SK-N-SH treated with all-trans-retinoic acid at 6 μM for 48 hours (cell line): ENCODE measurements at regions not wholly inside any gene's neighbourhood (a gene's known extent, or its start where the extent isn't known, plus 50 kb on each side); places are given as distances from the start of the nearest gene placed in this dataset.

Experiments
- ATAC-seq: fragments of 200-7000 bp; cut with Tn5 transposase; 3 replicates; pipeline ENCODE4 v1.9.1; 2020; ENCODE audit warnings: mild to moderate bottlenecking, moderate library complexity
- ARNTL ChIP-seq: fragments of 450-650 bp; formaldehyde crosslinking; IDR thresholded peaks from 2 replicates; pipeline ENCODE4 v1.5.0; 2020; ENCODE audit warnings: low read depth, mild to moderate bottlenecking, moderate library complexity, borderline replicate concordance
- BACH2 ChIP-seq: fragments of 250-450 bp; sonication (Bioruptor Pico); IDR thresholded peaks from 2 replicates; pipeline ENCODE4 v1.9.0; 2021; ENCODE audit warnings: mild to moderate bottlenecking, borderline replicate concordance
- CREB5 ChIP-seq: fragments of 250-450 bp; sonication (Bioruptor Pico); IDR thresholded peaks from 2 replicates; pipeline ENCODE4 v1.5.1; 2020; ENCODE audit warnings: low read depth, mild to moderate bottlenecking, moderate library complexity
- CSDC2 ChIP-seq: fragments of 250-450 bp; sonication (Bioruptor Pico); IDR thresholded peaks from 2 replicates; pipeline ENCODE4 v1.5.0; 2020; ENCODE audit warnings: mild to moderate bottlenecking, moderate library complexity
- CSRNP3 ChIP-seq: fragments of 250-450 bp; sonication (Bioruptor Pico); IDR thresholded peaks from 2 replicates; pipeline ENCODE4 v1.5.1; 2021; ENCODE audit warnings: mild to moderate bottlenecking, moderate library complexity
- ESRRG ChIP-seq: fragments of 250-450 bp; sonication (Bioruptor Pico); IDR thresholded peaks from 2 replicates; pipeline ENCODE4 v1.6.1; 2021; ENCODE audit warnings: mild to moderate bottlenecking
- GLIS3 ChIP-seq: fragments of 250-450 bp; sonication (Bioruptor Pico); IDR thresholded peaks from 2 replicates; pipeline ENCODE4 v1.5.0; 2020; ENCODE audit warnings: mild to moderate bottlenecking, moderate library complexity
- ISL1 ChIP-seq: fragments of 250-450 bp; sonication (Bioruptor Pico); IDR thresholded peaks from 2 replicates; pipeline ENCODE4 v2.1.2; 2022; ENCODE audit warnings: mild to moderate bottlenecking, moderate library complexity
- OSR1 ChIP-seq: fragments of 250-450 bp; sonication (Bioruptor Pico); IDR thresholded peaks from 2 replicates; pipeline ENCODE4 v1.8.0; 2022; ENCODE audit warnings: moderate library complexity, mild to moderate bottlenecking, inconsistent platforms
- PATZ1 ChIP-seq: fragments of 250-450 bp; sonication (Bioruptor Pico); IDR thresholded peaks from 2 replicates; pipeline ENCODE4 v1.8.0; 2020; ENCODE audit warnings: mild to moderate bottlenecking, moderate library complexity, borderline replicate concordance
- POU6F1 ChIP-seq: fragments of 250-450 bp; sonication (Bioruptor Pico); IDR thresholded peaks from 2 replicates; pipeline ENCODE4 v1.8.0; 2021; ENCODE audit warnings: low read depth, mild to moderate bottlenecking, moderate library complexity, borderline replicate concordance
- PPARA ChIP-seq: fragments of 250-450 bp; sonication (Bioruptor Pico); IDR thresholded peaks from 2 replicates; pipeline ENCODE4 v1.5.0; 2020; ENCODE audit warnings: mild to moderate bottlenecking, borderline replicate concordance
- RARB ChIP-seq: fragments of 250-450 bp; sonication (Bioruptor Pico); IDR thresholded peaks from 2 replicates; pipeline ENCODE4 v1.8.0; 2021; ENCODE audit warnings: mild to moderate bottlenecking, moderate library complexity
- TOX ChIP-seq: fragments of 250-450 bp; sonication (Bioruptor Pico); IDR thresholded peaks from 2 replicates; pipeline ENCODE4 v1.8.0; 2021; ENCODE audit warnings: mild to moderate bottlenecking, moderate library complexity, borderline replicate concordance
- TSHZ2 ChIP-seq: fragments of 250-450 bp; sonication (Bioruptor Pico); IDR thresholded peaks from 2 replicates; pipeline ENCODE4 v1.5.0; 2020; ENCODE audit warnings: mild to moderate bottlenecking, moderate library complexity
- ZC3H10 ChIP-seq: fragments of 250-450 bp; sonication (Bioruptor Pico); IDR thresholded peaks from 2 replicates; pipeline ENCODE4 v1.5.1; 2021; ENCODE audit warnings: mild to moderate bottlenecking, moderate library complexity
- ZFP3 ChIP-seq: fragments of 250-450 bp; sonication (Bioruptor Pico); IDR thresholded peaks from 2 replicates; pipeline ENCODE4 v1.5.0; 2020; ENCODE audit warnings: mild to moderate bottlenecking, moderate library complexity
- ZFP30 ChIP-seq: fragments of 450-650 bp; formaldehyde crosslinking; IDR thresholded peaks from 2 replicates; pipeline ENCODE4 v1.5.0; 2022; ENCODE audit warnings: mild to moderate bottlenecking, moderate library complexity
- ZNF565 ChIP-seq: fragments of 450-650 bp; formaldehyde crosslinking; conservative IDR thresholded peaks from 2 replicates; pipeline ENCODE4 v1.5.0; 2020; ENCODE audit warnings: low read depth, mild to moderate bottlenecking, moderate library complexity
- ZNF70 ChIP-seq: fragments of 450-650 bp; formaldehyde crosslinking; IDR thresholded peaks from 2 replicates; pipeline ENCODE4 v1.5.0; 2020; ENCODE audit warnings: mild to moderate bottlenecking, moderate library complexity
- ZNF8 ChIP-seq: fragments of 450-650 bp; formaldehyde crosslinking; IDR thresholded peaks from 2 replicates; pipeline ENCODE4 v1.5.0; 2020; ENCODE audit warnings: mild to moderate bottlenecking, moderate library complexity

GRCh38 chr5:4716781-4717180, 423.3 kb upstream of the ADAMTS16 start:
- no peak for TF ChIP-seq ZC3H10 (CRISPR knock-in tag)
- no peak for TF ChIP-seq CREB5 (CRISPR knock-in tag)
- TF ChIP-seq GLIS3: no peak
- no peak for TF ChIP-seq ZFP3 (CRISPR knock-in tag)
- TF ChIP-seq PATZ1: no peak
- no peak for TF ChIP-seq ESRRG (CRISPR knock-in tag)
- TF ChIP-seq ARNTL (CRISPR knock-in tag): no peak
- TF ChIP-seq CSRNP3 (CRISPR knock-in tag): no peak
- no peak for TF ChIP-seq TSHZ2 (CRISPR knock-in tag)
- TF ChIP-seq CSDC2: no peak
- TF ChIP-seq ZNF8 (CRISPR knock-in tag): no peak
- no peak for TF ChIP-seq ZNF565
- TF ChIP-seq ZFP30: no peak
- TF ChIP-seq ZNF70 (CRISPR knock-in tag): no peak
- no peak for TF ChIP-seq ISL1 (CRISPR knock-in tag)
- TF ChIP-seq TOX (CRISPR knock-in tag): no peak
- no peak for TF ChIP-seq OSR1
- no peak for ATAC-seq

GRCh38 chr5:4717446-4717845, 422.7 kb upstream of the ADAMTS16 start:
- TF ChIP-seq OSR1 (no peak), ZNF565 (no peak), CREB5 (CRISPR knock-in tag) (no peak), ZFP30 (no peak), ESRRG (CRISPR knock-in tag) (no peak), BACH2 (no peak), ZNF8 (CRISPR knock-in tag) (no peak), CSRNP3 (CRISPR knock-in tag) (no peak), ZC3H10 (CRISPR knock-in tag) (no peak), ISL1 (CRISPR knock-in tag) (no peak), RARB (no peak), PPARA (CRISPR knock-in tag) (no peak), TSHZ2 (CRISPR knock-in tag) (no peak), POU6F1 (no peak)
- TF ChIP-seq, all 23 proteins: peak for 0
- no peak for ATAC-seq
